Endothelial cell of umbilical vein (primary cell): ENCODE measurements at regions not wholly inside any gene's neighbourhood (a gene's known extent, or its start where the extent isn't known, plus 50 kb on each side); places are given as distances from the start of the nearest gene placed in this dataset.

ENCODE experiments used
- EZH2 ChIP-seq: IDR thresholded peaks from 2 replicates; pipeline ENCODE4 v1.6.1; 2012; ENCODE audit warnings: borderline replicate concordance, low read depth, mild to moderate bottlenecking, moderate library complexity, low read length, inconsistent platforms; ENCODE audit not compliant: severe bottlenecking
- FOS ChIP-seq: IDR thresholded peaks from 2 replicates; pipeline ENCODE4 v1.6.1; 2011; ENCODE audit warnings: mild to moderate bottlenecking, low read length, moderate library complexity, borderline replicate concordance; ENCODE audit not compliant: insufficient read depth
- JUN ChIP-seq: IDR thresholded peaks from 2 replicates; pipeline ENCODE4 v1.6.1; 2011; ENCODE audit warnings: borderline replicate concordance, low read depth; ENCODE audit not compliant: insufficient read length, insufficient read depth
- MYC ChIP-seq: IDR thresholded peaks from one replicate; pipeline ENCODE4 v1.6.1; 2011; ENCODE audit warnings: mild to moderate bottlenecking, low read depth, low read length
- POLR2A ChIP-seq: IDR thresholded peaks from 2 replicates; pipeline ENCODE4 v1.6.1; 2012; ENCODE audit warnings: low read depth, mild to moderate bottlenecking, control low read depth, low read length
- POLR2AphosphoS5 ChIP-seq: IDR thresholded peaks from 2 replicates; pipeline ENCODE4 v1.6.1; 2012; ENCODE audit warnings: low read depth, mild to moderate bottlenecking, control low read depth, low read length, moderate library complexity; ENCODE audit not compliant: insufficient read depth
- TF ChIP-seq, protein P1 (sequence below), 2 donors: IDR thresholded peaks; 1 replicate in 1 of 2; 2 replicates in 1 of 2; pipeline ENCODE4 v1.5.1; 2011; ENCODE audit warnings: low read length in 2 of 2, mild to moderate bottlenecking in 2 of 2, moderate library complexity in 2 of 2, control low read depth in 1 of 2, inconsistent platforms in 1 of 2, low read depth in 1 of 2; ENCODE audit not compliant: insufficient read depth in 1 of 2; ENCODE audit errors: extremely low read depth in 1 of 2
- TF ChIP-seq, protein P2 (sequence below): IDR thresholded peaks from 2 replicates; pipeline ENCODE4 v1.6.1; 2011; ENCODE audit not compliant: insufficient read depth, insufficient read length

DNA sequence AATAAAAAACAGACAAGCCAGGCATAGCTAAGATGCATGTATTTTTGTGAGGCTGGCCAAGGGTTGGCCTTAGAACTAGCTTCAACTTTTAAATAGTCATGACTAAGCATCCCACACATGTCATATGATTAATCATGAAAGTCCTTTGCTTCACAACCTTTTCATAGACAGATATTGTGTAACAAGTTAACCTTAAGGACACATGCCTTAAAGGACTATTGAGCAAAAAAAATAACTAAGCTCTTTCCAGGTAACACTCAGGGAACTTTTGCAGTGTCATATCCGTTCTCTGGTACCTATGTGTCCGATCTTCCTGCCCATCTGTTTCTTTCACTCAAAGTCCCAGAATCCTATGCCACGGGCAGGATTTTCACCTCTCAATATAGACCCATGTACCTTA, 498.4 kb downstream of the STK39 start:
- TF ChIP-seq POLR2AphosphoS5 (no peak), POLR2A (no peak), MYC (no peak), EZH2 (no peak), FOS (no peak), JUN (no peak)
- TF ChIP-seq, protein P1, sequence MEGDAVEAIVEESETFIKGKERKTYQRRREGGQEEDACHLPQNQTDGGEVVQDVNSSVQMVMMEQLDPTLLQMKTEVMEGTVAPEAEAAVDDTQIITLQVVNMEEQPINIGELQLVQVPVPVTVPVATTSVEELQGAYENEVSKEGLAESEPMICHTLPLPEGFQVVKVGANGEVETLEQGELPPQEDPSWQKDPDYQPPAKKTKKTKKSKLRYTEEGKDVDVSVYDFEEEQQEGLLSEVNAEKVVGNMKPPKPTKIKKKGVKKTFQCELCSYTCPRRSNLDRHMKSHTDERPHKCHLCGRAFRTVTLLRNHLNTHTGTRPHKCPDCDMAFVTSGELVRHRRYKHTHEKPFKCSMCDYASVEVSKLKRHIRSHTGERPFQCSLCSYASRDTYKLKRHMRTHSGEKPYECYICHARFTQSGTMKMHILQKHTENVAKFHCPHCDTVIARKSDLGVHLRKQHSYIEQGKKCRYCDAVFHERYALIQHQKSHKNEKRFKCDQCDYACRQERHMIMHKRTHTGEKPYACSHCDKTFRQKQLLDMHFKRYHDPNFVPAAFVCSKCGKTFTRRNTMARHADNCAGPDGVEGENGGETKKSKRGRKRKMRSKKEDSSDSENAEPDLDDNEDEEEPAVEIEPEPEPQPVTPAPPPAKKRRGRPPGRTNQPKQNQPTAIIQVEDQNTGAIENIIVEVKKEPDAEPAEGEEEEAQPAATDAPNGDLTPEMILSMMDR (IDR thresholded peaks at IDR 0.05; ENCODE audit: extremely low read depth in 1 of 2, insufficient read depth in 1 of 2, low read depth in 1 of 2, low read length in 2 of 2) = no peak
- TF ChIP-seq, protein P2, sequence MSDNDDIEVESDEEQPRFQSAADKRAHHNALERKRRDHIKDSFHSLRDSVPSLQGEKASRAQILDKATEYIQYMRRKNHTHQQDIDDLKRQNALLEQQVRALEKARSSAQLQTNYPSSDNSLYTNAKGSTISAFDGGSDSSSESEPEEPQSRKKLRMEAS = no peak
